NCI-H2081 (cell line): ENCODE measurements at regions not wholly inside any gene's neighbourhood (a gene's known extent, or its start where the extent isn't known, plus 50 kb on each side); places are given as distances from the start of the nearest gene placed in this dataset.
A peak's percentile ranks its signal among the peaks of the same experiment; 100 is the strongest.

ENCODE experiments used
- DNase-seq, 2 experiments: peaks; one replicate each; lab custom pipeline; 2025; lab: John Stamatoyannopoulos, UW

DNA sequence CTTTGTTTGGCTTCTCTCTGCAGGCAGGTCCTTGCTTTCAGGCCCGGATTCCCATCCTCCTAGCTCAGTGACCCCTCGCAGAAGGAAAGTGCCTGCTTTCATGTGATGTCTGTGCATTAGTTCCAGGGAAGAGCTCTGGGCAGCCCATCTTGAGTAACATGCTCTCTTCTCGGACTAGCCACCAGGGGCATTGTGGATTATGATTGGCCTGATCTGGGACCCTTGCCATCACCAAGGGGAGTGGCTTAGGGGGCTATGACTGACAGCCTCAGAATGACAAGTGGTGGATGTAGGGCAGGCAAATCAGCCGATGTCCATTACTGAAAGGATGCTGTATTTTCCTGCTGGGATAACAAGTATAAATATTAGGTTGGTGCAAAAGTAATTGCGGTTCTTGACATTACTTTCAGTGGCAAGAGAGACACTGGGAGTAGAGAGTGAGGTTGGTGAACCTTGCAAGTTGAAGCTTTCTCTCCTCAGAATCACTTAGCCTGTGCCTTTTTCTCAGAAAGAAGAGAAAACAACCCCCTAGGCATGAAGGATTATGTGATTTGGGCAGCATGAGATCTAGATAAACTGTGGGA lies 71.5 kb upstream of the MPHOSPH6 start:
- DNase-seq: no peak

GRCh38 chr16:82240111-82240510 lies 70.1 kb upstream of the MPHOSPH6 start:
- DNase-seq: no peak

DNA sequence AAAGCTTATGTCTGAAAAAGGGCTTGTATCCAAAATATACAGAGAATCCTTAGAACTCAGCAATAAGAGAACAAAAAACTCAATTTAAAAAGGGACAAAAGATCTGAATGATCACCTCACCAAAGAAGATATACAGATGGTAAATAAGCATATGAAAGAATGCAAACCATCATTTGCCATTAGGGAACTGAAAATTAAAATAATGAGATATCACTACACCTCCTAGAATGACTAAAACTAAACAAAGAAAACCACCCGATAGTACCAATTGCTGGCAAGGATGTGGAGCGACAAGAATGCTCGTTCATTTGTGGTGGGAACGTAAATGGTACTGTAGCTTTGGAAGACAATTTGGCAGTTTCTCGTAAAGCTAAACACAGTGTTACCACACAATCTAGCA lies 66.9 kb upstream of the MPHOSPH6 start:
- DNase-seq: no peak

DNA sequence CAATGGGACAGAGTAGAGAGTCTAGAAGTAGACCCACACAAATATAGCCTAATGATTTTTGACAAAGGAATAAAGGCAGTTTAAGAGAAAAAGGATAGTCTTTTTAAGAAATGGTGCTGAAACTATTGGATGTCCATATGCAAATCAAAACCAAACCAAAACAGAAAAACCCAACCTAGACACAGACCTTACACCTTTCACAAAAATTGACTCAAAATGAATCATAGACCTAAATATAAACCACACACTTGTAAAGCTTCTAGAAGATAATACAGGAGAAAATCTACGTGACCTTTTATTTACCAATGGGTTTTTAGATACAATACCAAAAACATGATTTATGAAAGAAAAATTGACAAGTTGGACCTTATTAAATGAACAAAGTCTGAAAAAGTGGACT lies 66.4 kb upstream of the MPHOSPH6 start:
- DNase-seq: no peak

GRCh38 chr16:82232806-82233205 lies 62.8 kb upstream of the MPHOSPH6 start:
- no peak for DNase-seq

- DNase-seq: peak in 1 of 2 experiments; percentile 21
Measured at GRCh38 chr16:82231008-82231787, 61.2 kb upstream of the MPHOSPH6 start.

GRCh38 chr16:82229800-82230619 lies 60.0 kb upstream of the MPHOSPH6 start:
- DNase-seq: peak; percentile 44 to 62

DNA sequence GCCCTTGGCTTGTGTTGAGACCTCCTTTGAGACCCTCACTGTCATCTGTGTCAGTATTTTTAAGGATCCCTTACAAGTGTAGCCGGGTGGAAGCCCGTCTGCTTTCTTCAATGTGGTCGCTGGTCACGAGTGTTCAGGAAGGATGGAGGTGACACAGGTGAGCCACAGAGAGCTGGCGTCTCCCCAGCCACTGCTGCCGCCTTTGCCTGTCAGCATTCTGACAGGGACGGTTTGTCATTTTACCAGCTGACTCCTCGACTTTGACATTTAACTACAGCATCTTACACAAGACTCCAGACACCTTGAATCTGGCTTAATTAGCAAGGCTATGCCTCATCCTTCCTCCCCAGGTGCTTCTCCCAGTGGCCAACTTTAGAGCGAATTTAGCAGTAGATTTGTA lies 56.3 kb upstream of the MPHOSPH6 start:
- no peak for DNase-seq

- DNase-seq: no peak
Measured at GRCh38 chr16:82224821-82225220, 54.8 kb upstream of the MPHOSPH6 start.

DNA sequence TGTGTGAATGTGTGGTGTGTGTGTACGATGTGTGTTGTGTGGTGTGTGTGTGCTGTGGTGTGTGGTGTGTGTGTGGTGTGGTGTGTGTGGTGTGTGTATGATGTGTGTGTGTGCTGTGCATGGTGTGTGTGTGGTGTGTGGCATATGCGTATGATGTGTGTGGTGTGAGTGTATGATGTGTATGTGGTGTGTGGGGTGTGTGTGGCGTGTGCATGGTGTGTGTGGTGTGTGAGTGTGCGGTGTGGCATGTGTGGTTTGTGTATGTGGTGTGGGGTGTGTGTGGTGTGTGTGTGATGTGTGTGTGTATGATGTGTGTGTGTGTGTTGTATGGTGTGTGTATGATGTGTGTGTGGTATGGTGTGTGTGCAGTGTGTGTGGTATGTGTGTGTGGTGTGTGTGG lies 50.5 kb upstream of the MPHOSPH6 start:
- DNase-seq: no peak
